22Rv1 (cell line): ENCODE measurements at regions not wholly inside any gene's neighbourhood (a gene's known extent, or its start where the extent isn't known, plus 50 kb on each side); places are given as distances from the start of the nearest gene placed in this dataset.

Source experiments
- H3K27ac ChIP-seq: fragments of 450-650 bp; 2 replicates; pipeline ENCODE4 v1.5.1; 2017
- CTCF ChIP-seq: fragments of 450-650 bp; IDR thresholded peaks from 2 replicates; pipeline ENCODE4 v1.5.1; 2017; ENCODE audit warnings: mild to moderate bottlenecking
- ZFX ChIP-seq: fragments of 450-650 bp; IDR thresholded peaks from 2 replicates; pipeline ENCODE4 v1.6.1; 2017; ENCODE audit warnings: antibody characterized with exemption, borderline replicate concordance

- no peak for TF ChIP-seq CTCF
- no peak for TF ChIP-seq ZFX
- H3K27ac ChIP-seq, result no peak overlapping the region
Measured at GRCh38 chr3:34544136-34544535, 745.7 kb downstream of the PDCD6IP start.

- H3K27ac ChIP-seq, result no peak overlapping the region
- TF ChIP-seq CTCF (no peak), ZFX (no peak)
Measured at GRCh38 chr3:34547297-34547920, 749.0 kb downstream of the PDCD6IP start.

GRCh38 chr3:34567266-34567665 is 768.8 kb downstream of the PDCD6IP start:
- H3K27ac ChIP-seq, result no peak overlapping the region
- TF ChIP-seq CTCF (no peak), ZFX (no peak)

GRCh38 chr3:34568766-34569165 is 770.3 kb downstream of the PDCD6IP start:
- H3K27ac ChIP-seq, result no peak overlapping the region
- TF ChIP-seq CTCF, result no peak
- no peak for TF ChIP-seq ZFX

- H3K27ac ChIP-seq, result no peak overlapping the region
- no peak for TF ChIP-seq CTCF
- no peak for TF ChIP-seq ZFX
Measured at GRCh38 chr3:34569437-34569836, 771.0 kb downstream of the PDCD6IP start.

GRCh38 chr3:34570916-34571705 is 772.7 kb downstream of the PDCD6IP start:
- H3K27ac ChIP-seq, result no peak overlapping the region
- TF ChIP-seq CTCF (no peak), ZFX (no peak)

- no peak overlapping the region for H3K27ac ChIP-seq
- TF ChIP-seq CTCF, result no peak
- TF ChIP-seq ZFX, result no peak
Measured at GRCh38 chr3:34571714-34572113, 773.3 kb downstream of the PDCD6IP start.
